HEK293T (cell line): ENCODE measurements at regions not wholly inside any gene's neighbourhood (a gene's known extent, or its start where the extent isn't known, plus 50 kb on each side); places are given as distances from the start of the nearest gene placed in this dataset.

Source experiments
- CTCF ChIA-PET: fragments of 350-600 bp; formaldehyde crosslinking; extraction: SDS; loops from one replicate; lab custom pipeline; 2021; ENCODE audit warnings: antibody characterized with exemption, inconsistent platforms; lab: Yijun Ruan, JAX
- POLR2A ChIA-PET: fragments of 350-600 bp; formaldehyde crosslinking; extraction: SDS; loops from one replicate; lab custom pipeline; 2020; ENCODE audit warnings: antibody characterized with exemption, inconsistent platforms; lab: Yijun Ruan, JAX
- DNase-seq: peaks from one replicate; pipeline ENCODE4 v3.0.0; 2012; ENCODE audit warnings: mixed read lengths; ENCODE audit errors: extremely low spot score
- ARNT ChIP-seq: fragments of 450-650 bp; IDR thresholded peaks from 2 replicates; pipeline ENCODE4 v1.6.1; 2017; ENCODE audit warnings: mild to moderate bottlenecking
- BHLHE40 ChIP-seq: fragments of 450-650 bp; IDR thresholded peaks from 2 replicates; pipeline ENCODE4 v1.6.1; 2016; ENCODE audit warnings: mild to moderate bottlenecking, moderate library complexity, borderline replicate concordance
- CTBP1 ChIP-seq: fragments of 450-650 bp; IDR thresholded peaks from 2 replicates; pipeline ENCODE4 v1.6.1; 2016; ENCODE audit warnings: borderline replicate concordance
- ELF4 ChIP-seq: fragments of 450-650 bp; IDR thresholded peaks from 2 replicates; pipeline ENCODE4 v1.6.1; 2017; ENCODE audit warnings: antibody characterized with exemption
- FOXA1 ChIP-seq: fragments of 450-650 bp; IDR thresholded peaks from 2 replicates; pipeline ENCODE4 v1.6.1; 2016; ENCODE audit warnings: mild to moderate bottlenecking
- FOXK2 ChIP-seq: fragments of 450-650 bp; IDR thresholded peaks from 2 replicates; pipeline ENCODE4 v1.6.1; 2016; ENCODE audit warnings: mild to moderate bottlenecking
- FOXM1 ChIP-seq: fragments of 450-650 bp; IDR thresholded peaks from 2 replicates; pipeline ENCODE4 v1.6.1; 2017; ENCODE audit warnings: mild to moderate bottlenecking, borderline replicate concordance
- HDGF ChIP-seq: fragments of 450-650 bp; IDR thresholded peaks from 2 replicates; pipeline ENCODE4 v1.6.1; 2017; ENCODE audit warnings: antibody characterized with exemption, borderline replicate concordance
- L3MBTL2 ChIP-seq: fragments of 450-650 bp; conservative IDR thresholded peaks from 2 replicates; pipeline ENCODE4 v1.6.1; 2016; ENCODE audit warnings: mild to moderate bottlenecking
- LEF1 ChIP-seq: fragments of 450-650 bp; IDR thresholded peaks from 2 replicates; pipeline ENCODE4 v1.6.1; 2017; ENCODE audit warnings: mild to moderate bottlenecking, borderline replicate concordance
- NFRKB ChIP-seq: fragments of 450-650 bp; IDR thresholded peaks from 2 replicates; pipeline ENCODE4 v1.6.1; 2016; ENCODE audit warnings: mild to moderate bottlenecking, moderate library complexity
- PKNOX1 ChIP-seq: fragments of 450-650 bp; IDR thresholded peaks from 2 replicates; pipeline ENCODE4 v1.6.1; 2016
- SP1 ChIP-seq: fragments of 450-650 bp; IDR thresholded peaks from 2 replicates; pipeline ENCODE4 v1.6.1; 2017
- SUZ12 ChIP-seq: fragments of 450-650 bp; IDR thresholded peaks from 2 replicates; pipeline ENCODE4 v1.6.1; 2016; ENCODE audit warnings: mild to moderate bottlenecking
- TARDBP ChIP-seq: fragments of 450-650 bp; IDR thresholded peaks from 2 replicates; pipeline ENCODE4 v1.6.1; 2016
- ZNF384 ChIP-seq: fragments of 450-650 bp; IDR thresholded peaks from 2 replicates; pipeline ENCODE4 v1.6.1; 2016

- ChIA-PET CTCF (no interaction called here), POLR2A (no interaction called here)
- no peak for TF ChIP-seq TARDBP
- TF ChIP-seq HDGF = no peak
- DNase-seq = no peak
These were observed 313.3 kb upstream of the KCNH8 start for GRCh38 chr3:18835021-18835420.

- POLR2A ChIA-PET = no interaction called here
- CTCF ChIA-PET = no interaction called here
- TF ChIP-seq ELF4 (no peak), NFRKB (no peak), HDGF (no peak), FOXK2 (no peak), SP1 (no peak)
- DNase-seq = no peak
These were observed 318.2 kb upstream of the KCNH8 start for GRCh38 chr3:18830087-18830486.

- POLR2A ChIA-PET = no interaction called here
- no peak for DNase-seq
These were observed 319.7 kb upstream of the KCNH8 start for GRCh38 chr3:18828637-18829036.

GRCh38 chr3:18827664-18828063 is 320.6 kb upstream of the KCNH8 start:
- DNase-seq = no peak
- TF ChIP-seq ARNT = no peak
- ChIA-PET CTCF (no interaction called here), POLR2A (no interaction called here)

More at GRCh38 chr3:18828637-18829036, 319.7 kb upstream of the KCNH8 start:
- TF ChIP-seq BHLHE40 (no peak), SUZ12 (no peak), PKNOX1 (no peak), TARDBP (no peak), FOXM1 (no peak), LEF1 (no peak), FOXA1 (no peak), L3MBTL2 (no peak)
- CTCF ChIA-PET = no interaction called here

- DNase-seq = no peak
- ChIA-PET CTCF (no interaction called here), POLR2A (no interaction called here)
- no peak for TF ChIP-seq NFRKB
- no peak for TF ChIP-seq PKNOX1
- no peak for TF ChIP-seq ARNT
- no peak for TF ChIP-seq TARDBP
- TF ChIP-seq BHLHE40 = no peak
These were observed 322.6 kb upstream of the KCNH8 start for GRCh38 chr3:18825665-18826064.

GRCh38 chr3:18813300-18813699 is 335.0 kb upstream of the KCNH8 start:
- POLR2A ChIA-PET = no interaction called here
- TF ChIP-seq ARNT = no peak
- TF ChIP-seq HDGF = no peak
- no peak for TF ChIP-seq PKNOX1
- no peak for TF ChIP-seq SP1
- no peak for TF ChIP-seq SUZ12
- TF ChIP-seq BHLHE40 = no peak
- no peak for TF ChIP-seq L3MBTL2
- no peak for TF ChIP-seq FOXA1
- TF ChIP-seq FOXM1 = no peak
- CTCF ChIA-PET = no interaction called here
- DNase-seq = no peak

- ChIA-PET POLR2A (no interaction called here), CTCF (no interaction called here)
- no peak for DNase-seq
- TF ChIP-seq NFRKB (no peak), HDGF (no peak), FOXK2 (no peak), BHLHE40 (no peak), TARDBP (no peak), PKNOX1 (no peak), CTBP1 (no peak), FOXM1 (no peak), FOXA1 (no peak), LEF1 (no peak), ELF4 (no peak), SUZ12 (no peak), L3MBTL2 (no peak), ZNF384 (no peak), ARNT (no peak), SP1 (no peak)
These were observed 336.0 kb upstream of the KCNH8 start for GRCh38 chr3:18812316-18812715.
